ENCODE measurements at regions not wholly inside any gene's neighbourhood (a gene's known extent, or its start where the extent isn't known, plus 50 kb on each side); places are given as distances from the start of the nearest gene placed in this dataset.

- Histone ChIP-seq H3K36me3 (ENCODE audit: control insufficient read depth in 2 of 2, extremely low read depth in 1 of 2, insufficient read depth in 2 of 2, low read length in 2 of 2) (no peaks in the 10 kb centered on the region), H3K27ac (ENCODE audit: insufficient read depth, low read depth, low read length) (no peak overlapping the region), H3K4me2 (ENCODE audit: insufficient read depth, low read length) (no peak overlapping the region), H3K4me3 (replicated peaks in 1 of 3; ENCODE audit: insufficient read depth in 1 of 3, low read depth in 1 of 3, low read length in 3 of 3) (no peak overlapping the region), H3K27me3 (ENCODE audit: control insufficient read depth in 2 of 2, insufficient read depth in 2 of 2, low read length in 2 of 2) (no peaks in the 10 kb centered on the region), H4K20me1 (replicated peaks; ENCODE audit: control insufficient read depth, extremely low read depth, insufficient read depth, low read length) (no peaks in the 10 kb centered on the region), H3K4me1 (ENCODE audit: control insufficient read depth, extremely low read depth, insufficient read depth, low read length) (no peaks in the 10 kb centered on the region), H3K9ac (replicated peaks; ENCODE audit: extremely low read depth, insufficient read depth, low read length) (no peak overlapping the region), H3K79me2 (ENCODE audit: control insufficient read depth, insufficient read depth, low read length) (no peaks in the 10 kb centered on the region), H3K9me3 (replicated peaks; ENCODE audit: control insufficient read depth, insufficient read depth, low read length) (no peaks in the 10 kb centered on the region), H3K9me1 (replicated peaks; ENCODE audit: control insufficient read depth, extremely low read depth, insufficient read depth, low read length) (no peaks in the 10 kb centered on the region), H2AFZ (ENCODE audit: low read depth, low read length) (no peak overlapping the region)
- TF ChIP-seq MAX (IDR thresholded peaks at IDR 0.05; ENCODE audit: insufficient read depth, insufficient read length) (no peak), CTCF (IDR thresholded peaks at IDR 0.05; ENCODE audit: extremely low read depth in 1 of 2, insufficient read depth in 1 of 2, low read depth in 1 of 2, low read length in 2 of 2) (no peak), POLR2AphosphoS5 (IDR thresholded peaks at IDR 0.05; ENCODE audit: insufficient read depth, low read depth, low read length) (no peak)
- intact Hi-C loops (cut with micrococcal nuclease): no loop called here
- no peak for FAIRE-seq
- dilution Hi-C loops (cut with MboI; ENCODE audit: extremely low pct_ligation_motif_present, low sequenced_read_pairs): no loop called here
- BruUV-seq (replicated peaks): no TSS peak
- no peak for DNase-seq (ENCODE audit: low read depth, low spot score)
- POLR2A ChIA-PET: no interaction called here
- CTCF ChIA-PET: no interaction called here
Observed at GRCh38 chr11:29676993-29677392, 339.8 kb downstream of the KCNA4 start.

- FAIRE-seq: no peak
Observed at GRCh38 chr11:29669310-29669709, 347.5 kb downstream of the KCNA4 start.

More at GRCh38 chr11:29669310-29669709, 347.5 kb downstream of the KCNA4 start:
- Histone ChIP-seq H3K79me2 (ENCODE audit: control insufficient read depth, insufficient read depth, low read length) (no peaks in the 10 kb centered on the region), H3K4me1 (ENCODE audit: control insufficient read depth, extremely low read depth, insufficient read depth, low read length) (no peaks in the 10 kb centered on the region), H3K9me1 (replicated peaks; ENCODE audit: control insufficient read depth, extremely low read depth, insufficient read depth, low read length) (no peaks in the 10 kb centered on the region), H4K20me1 (replicated peaks; ENCODE audit: control insufficient read depth, extremely low read depth, insufficient read depth, low read length) (no peaks in the 10 kb centered on the region), H3K36me3 (ENCODE audit: control insufficient read depth in 2 of 2, extremely low read depth in 1 of 2, insufficient read depth in 2 of 2, low read length in 2 of 2) (no peaks in the 10 kb centered on the region), H3K9ac (replicated peaks; ENCODE audit: extremely low read depth, insufficient read depth, low read length) (no peak overlapping the region), H3K9me3 (replicated peaks; ENCODE audit: control insufficient read depth, insufficient read depth, low read length) (no peaks in the 10 kb centered on the region), H2AFZ (ENCODE audit: low read depth, low read length) (no peak overlapping the region), H3K27ac (ENCODE audit: insufficient read depth, low read depth, low read length) (no peak overlapping the region), H3K4me2 (ENCODE audit: insufficient read depth, low read length) (no peak overlapping the region), H3K4me3 (replicated peaks in 1 of 3; ENCODE audit: insufficient read depth in 1 of 3, low read depth in 1 of 3, low read length in 3 of 3) (no peak overlapping the region), H3K27me3 (ENCODE audit: control insufficient read depth in 2 of 2, insufficient read depth in 2 of 2, low read length in 2 of 2) (no peaks in the 10 kb centered on the region)
- intact Hi-C loops (cut with micrococcal nuclease) (no loop called here), dilution Hi-C loops (cut with MboI; ENCODE audit: extremely low pct_ligation_motif_present, low sequenced_read_pairs) (no loop called here)
- TF ChIP-seq POLR2A (IDR thresholded peaks at IDR 0.05; ENCODE audit: low read depth, low read length) (no peak), EZH2 (IDR thresholded peaks at IDR 0.05; ENCODE audit: borderline replicate concordance, low read depth, low read length, severe bottlenecking) (no peak), FOS (IDR thresholded peaks at IDR 0.05; ENCODE audit: borderline replicate concordance, insufficient read depth, low read length) (no peak), CTCF (IDR thresholded peaks at IDR 0.05; ENCODE audit: extremely low read depth in 1 of 2, insufficient read depth in 1 of 2, low read depth in 1 of 2, low read length in 2 of 2) (no peak), MAX (IDR thresholded peaks at IDR 0.05; ENCODE audit: insufficient read depth, insufficient read length) (no peak), MYC (IDR thresholded peaks at IDR 0.05; ENCODE audit: low read depth, low read length) (no peak), JUN (IDR thresholded peaks at IDR 0.05; ENCODE audit: borderline replicate concordance, insufficient read depth, insufficient read length, low read depth) (no peak), POLR2AphosphoS5 (IDR thresholded peaks at IDR 0.05; ENCODE audit: insufficient read depth, low read depth, low read length) (no peak), GATA2 (IDR thresholded peaks at IDR 0.05; ENCODE audit: insufficient read depth, insufficient read length, low read depth, low read length) (no peak)
- DNase-seq (ENCODE audit: low read depth, low spot score): no peak
- POLR2A ChIA-PET: no interaction called here
- CTCF ChIA-PET: no interaction called here
- BruUV-seq (replicated peaks): no TSS peak
